ENCODE measurements at regions not wholly inside any gene's neighbourhood (a gene's known extent, or its start where the extent isn't known, plus 50 kb on each side); places are given as distances from the start of the nearest gene placed in this dataset.
"Not testable (repeated sequence)": the region's sequence is repeated elsewhere in the genome, so short reads cannot be mapped to it uniquely, and the experiment has no call there.

DNA sequence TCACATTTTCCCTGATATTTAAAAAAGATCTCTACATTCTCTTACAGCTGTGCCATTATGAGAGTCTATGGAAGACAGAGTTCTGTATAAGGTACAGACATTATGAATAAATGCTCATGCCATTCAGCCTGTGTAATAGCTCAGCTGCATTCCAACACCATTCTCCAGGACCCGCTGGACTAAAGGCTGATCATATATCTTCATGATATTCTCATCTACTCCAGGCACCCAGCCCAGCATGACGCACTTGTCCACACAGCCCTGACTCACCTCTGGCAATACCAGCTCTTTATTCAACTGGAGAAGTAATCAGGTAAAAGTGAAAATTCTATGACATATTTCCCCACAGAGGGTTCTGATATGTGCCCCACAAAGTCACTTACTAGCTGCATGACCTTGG is 437.5 kb upstream of the FGF16 start:
- Histone ChIP-seq H3K36me3 (ENCODE audit: low read depth, missing control alignments) (no peaks in the 10 kb centered on the region), H3K4me1 (no peaks in the 10 kb centered on the region), H3K27ac (no peak overlapping the region), H3K9me3 (no peaks in the 10 kb centered on the region), H3K27me3 (no peaks in the 10 kb centered on the region), H3K4me3 (no peak overlapping the region)
- TF ChIP-seq POLR2A (IDR thresholded peaks at IDR 0.05): no peak
- TF ChIP-seq, protein P1, sequence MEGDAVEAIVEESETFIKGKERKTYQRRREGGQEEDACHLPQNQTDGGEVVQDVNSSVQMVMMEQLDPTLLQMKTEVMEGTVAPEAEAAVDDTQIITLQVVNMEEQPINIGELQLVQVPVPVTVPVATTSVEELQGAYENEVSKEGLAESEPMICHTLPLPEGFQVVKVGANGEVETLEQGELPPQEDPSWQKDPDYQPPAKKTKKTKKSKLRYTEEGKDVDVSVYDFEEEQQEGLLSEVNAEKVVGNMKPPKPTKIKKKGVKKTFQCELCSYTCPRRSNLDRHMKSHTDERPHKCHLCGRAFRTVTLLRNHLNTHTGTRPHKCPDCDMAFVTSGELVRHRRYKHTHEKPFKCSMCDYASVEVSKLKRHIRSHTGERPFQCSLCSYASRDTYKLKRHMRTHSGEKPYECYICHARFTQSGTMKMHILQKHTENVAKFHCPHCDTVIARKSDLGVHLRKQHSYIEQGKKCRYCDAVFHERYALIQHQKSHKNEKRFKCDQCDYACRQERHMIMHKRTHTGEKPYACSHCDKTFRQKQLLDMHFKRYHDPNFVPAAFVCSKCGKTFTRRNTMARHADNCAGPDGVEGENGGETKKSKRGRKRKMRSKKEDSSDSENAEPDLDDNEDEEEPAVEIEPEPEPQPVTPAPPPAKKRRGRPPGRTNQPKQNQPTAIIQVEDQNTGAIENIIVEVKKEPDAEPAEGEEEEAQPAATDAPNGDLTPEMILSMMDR (IDR thresholded peaks at IDR 0.05): no peak
- intact Hi-C loops (cut with DNase I; ENCODE audit: low total_unique reads): no loop called here
- no peak for DNase-seq
- 29 to 42% methylated on average over 2 of the region's 2 CpGs for WGBS, 2 donors

DNA sequence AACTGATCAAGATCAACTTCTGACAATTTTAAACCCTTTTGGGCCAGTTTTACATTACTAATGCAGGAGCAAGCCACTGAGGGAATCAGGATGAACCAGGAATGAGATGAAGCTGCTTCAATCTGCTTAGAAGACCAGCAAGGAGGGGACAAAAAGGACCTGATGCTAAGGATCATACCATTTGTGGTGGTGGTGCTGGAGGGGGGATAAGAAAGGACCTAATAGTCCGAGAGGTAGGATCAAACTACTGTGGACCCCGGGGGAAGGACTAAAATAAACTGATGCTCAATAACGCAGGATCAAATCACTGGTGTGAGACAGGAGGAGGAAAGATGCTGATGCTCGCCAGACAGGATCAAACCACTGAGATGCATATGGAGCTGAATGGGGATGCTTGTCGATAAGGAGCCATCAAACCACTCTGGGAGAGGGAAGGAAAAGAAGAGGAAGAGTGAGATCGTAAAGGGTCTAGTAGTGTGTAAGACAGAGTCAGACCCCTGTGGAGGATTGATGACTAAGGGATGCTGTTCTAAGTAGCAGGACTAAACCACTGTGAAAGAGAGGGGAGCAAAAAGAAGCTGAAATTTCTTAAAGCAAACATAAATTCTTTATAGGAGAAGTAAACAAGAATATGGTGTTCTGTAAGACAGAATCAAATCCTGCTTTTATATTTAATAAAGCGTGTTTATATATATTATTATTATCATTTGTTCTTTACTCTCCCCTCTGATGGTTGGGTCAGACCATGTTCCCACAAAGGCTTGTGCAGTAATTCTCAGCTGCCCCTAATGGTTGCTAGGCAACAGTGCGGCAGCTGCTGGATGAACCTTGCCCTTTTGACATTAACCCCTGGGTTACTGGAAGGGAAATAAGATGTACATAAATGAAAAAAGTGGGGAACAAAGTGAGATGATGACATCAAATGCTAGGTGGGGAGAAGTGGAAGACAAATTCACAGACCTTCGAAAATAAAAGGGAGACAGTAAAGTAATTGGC is 432.5 kb upstream of the FGF16 start:
- no peaks in the 10 kb centered on the region for H3K27me3 ChIP-seq
- no peak for DNase-seq
- 10% methylated on average over 9 of the region's 9 CpGs for WGBS, 2 donors
- no peaks in the 10 kb centered on the region for H3K36me3 ChIP-seq (ENCODE audit: low read depth, missing control alignments)
- no peaks in the 10 kb centered on the region for H3K9me3 ChIP-seq
- H3K4me3 ChIP-seq: no peak overlapping the region
- H3K4me1 ChIP-seq: no peaks in the 10 kb centered on the region
- no peak overlapping the region for H3K27ac ChIP-seq
- intact Hi-C loops (cut with DNase I; ENCODE audit: low total_unique reads): no loop called here
- TF ChIP-seq, protein P1 (IDR thresholded peaks at IDR 0.05): no peak
- TF ChIP-seq POLR2A (IDR thresholded peaks at IDR 0.05): no peak

DNA sequence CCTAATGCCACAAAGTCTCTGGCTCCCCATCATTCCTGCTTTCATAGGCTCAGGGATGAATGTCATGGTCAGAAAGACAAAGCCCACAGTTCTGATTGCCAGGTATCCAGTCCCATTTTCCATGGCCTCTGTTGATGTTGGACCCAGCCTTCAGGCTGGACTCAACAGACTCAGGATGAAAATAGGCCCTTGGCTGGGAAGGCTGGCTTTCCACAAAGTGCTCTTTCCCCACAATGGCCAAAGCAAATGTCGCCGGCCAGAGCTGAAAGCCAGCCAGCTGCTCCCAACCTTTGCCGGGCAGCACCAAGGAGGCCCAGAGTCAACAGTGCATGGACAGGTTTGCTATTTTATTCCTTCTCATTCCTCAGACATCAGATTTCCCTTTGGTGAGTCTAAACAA is 430.1 kb upstream of the FGF16 start:
- Histone ChIP-seq H3K4me3 (no peak overlapping the region), H3K4me1 (no peaks in the 10 kb centered on the region), H3K27ac (no peak overlapping the region), H3K9me3 (no peaks in the 10 kb centered on the region), H3K27me3 (no peaks in the 10 kb centered on the region), H3K36me3 (ENCODE audit: low read depth, missing control alignments) (no peaks in the 10 kb centered on the region)
- 47 to 60% methylated on average over 1 to 3 of the region's 3 CpGs for WGBS, 2 donors
- DNase-seq: no peak
- intact Hi-C loops (cut with DNase I; ENCODE audit: low total_unique reads): no loop called here
- no peak for TF ChIP-seq POLR2A (IDR thresholded peaks at IDR 0.05)
- TF ChIP-seq, protein P1 (IDR thresholded peaks at IDR 0.05): no peak

GRCh38 chrX:77046180-77046810 is 400.9 kb upstream of the FGF16 start:
- H3K36me3 ChIP-seq (ENCODE audit: low read depth, missing control alignments); intact Hi-C loops (cut with DNase I; ENCODE audit: low total_unique reads); H3K4me3 ChIP-seq; H3K9me3 ChIP-seq; DNase-seq; H3K27ac ChIP-seq; H3K27me3 ChIP-seq; H3K4me1 ChIP-seq: not testable (repeated sequence)
- WGBS, 2 donors: 2 to 5% methylated on average over 7 to 27 of the region's 29 CpGs

DNA sequence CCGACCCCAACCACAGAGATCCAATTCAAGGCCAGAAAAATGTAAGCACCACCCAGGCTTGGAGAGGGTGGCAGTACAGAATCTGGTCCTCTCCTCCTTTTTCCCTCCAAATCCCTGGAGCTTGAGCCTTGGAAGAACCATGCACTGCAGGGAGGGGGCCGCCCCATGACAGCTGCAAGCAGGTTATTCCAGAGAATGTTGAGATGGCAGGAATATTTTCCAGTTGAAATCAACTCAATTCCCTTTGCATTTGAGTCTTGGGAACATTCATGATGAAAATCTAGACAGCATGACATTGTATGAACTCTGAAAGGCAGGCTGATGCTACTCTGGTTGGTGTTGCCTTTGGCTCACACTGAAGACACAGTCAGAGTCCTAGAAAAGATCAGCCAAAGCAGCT is 386.6 kb upstream of the FGF16 start:
- no peaks in the 10 kb centered on the region for H3K27me3 ChIP-seq
- TF ChIP-seq, protein P1 (IDR thresholded peaks at IDR 0.05): no peak
- no peak for TF ChIP-seq POLR2A (IDR thresholded peaks at IDR 0.05)
- H3K36me3 ChIP-seq (ENCODE audit: low read depth, missing control alignments): no peaks in the 10 kb centered on the region
- DNase-seq: no peak
- H3K9me3 ChIP-seq: no peaks in the 10 kb centered on the region
- WGBS, 2 donors: 56 to 59% methylated on average over 1 to 2 of the region's 2 CpGs
- intact Hi-C loops (cut with DNase I; ENCODE audit: low total_unique reads): no loop called here
- no peak overlapping the region for H3K27ac ChIP-seq
- no peak overlapping the region for H3K4me3 ChIP-seq
- no peaks in the 10 kb centered on the region for H3K4me1 ChIP-seq

Data from testis (tissue), 2 donors.